Bronchial epithelial cell (primary cell): ENCODE measurements at regions not wholly inside any gene's neighbourhood (a gene's known extent, or its start where the extent isn't known, plus 50 kb on each side); places are given as distances from the start of the nearest gene placed in this dataset.
"Not testable (repeated sequence)": the region's sequence is repeated elsewhere in the genome, so short reads cannot be mapped to it uniquely, and the experiment has no call there.

Experiments
- DNase-seq: peaks from one replicate; pipeline ENCODE4 v3.0.0-alpha.2; 2010; ENCODE audit warnings: low read depth
- FAIRE-seq: peaks from 2 replicates; lab custom pipeline; 2011; peaks lifted over from hg19 to GRCh38; lab: Jason Lieb, UNC
- H3K27me3 ChIP-seq: 2 replicates; pipeline ENCODE4 v1.5.1; 2011; ENCODE audit warnings: low read length; ENCODE audit not compliant: control insufficient read depth, insufficient read depth
- H3K36me3 ChIP-seq: 2 replicates; pipeline ENCODE4 v1.5.1; 2011; ENCODE audit warnings: low read length; ENCODE audit not compliant: control insufficient read depth, insufficient read depth
- H3K4me3 ChIP-seq: 2 replicates; pipeline ENCODE4 v1.5.1; 2011; ENCODE audit warnings: mild to moderate bottlenecking, low read depth, low read length, control low read depth
- CTCF ChIP-seq: IDR thresholded peaks from 2 replicates; pipeline ENCODE4 v1.5.1; 2011; ENCODE audit warnings: mild to moderate bottlenecking, moderate library complexity, low read length, control low read depth, inconsistent platforms; ENCODE audit not compliant: insufficient read depth, severe bottlenecking

DNA sequence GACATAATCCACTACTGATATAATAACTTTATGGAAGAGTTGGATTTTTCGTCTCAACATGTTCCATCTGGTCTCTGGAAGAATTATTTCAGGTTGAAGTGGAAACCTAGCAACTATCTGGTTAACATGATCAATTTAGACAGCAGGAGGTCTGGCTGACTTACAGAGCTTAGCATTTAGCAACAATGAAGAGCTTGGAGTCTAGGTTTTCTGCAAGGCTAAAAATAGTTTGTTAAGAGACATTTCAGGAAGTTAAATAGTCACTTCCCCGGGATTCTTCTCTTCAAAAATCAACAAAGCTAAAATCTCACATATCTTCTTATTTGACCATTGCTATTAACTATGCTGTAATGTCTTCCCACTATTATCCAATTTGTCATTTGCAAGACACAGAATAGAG lies 418.6 kb upstream of the DIPK2B start:
- no peak for FAIRE-seq
- H3K27me3 ChIP-seq: no peaks in the 10 kb centered on the region
- H3K4me3 ChIP-seq: no peak overlapping the region
- no peaks in the 10 kb centered on the region for H3K36me3 ChIP-seq
- TF ChIP-seq CTCF: no peak
- DNase-seq: no peak

GRCh38 chrX:45615591-45615990 lies 414.9 kb upstream of the DIPK2B start:
- not testable (repeated sequence) for FAIRE-seq, H3K4me3 ChIP-seq, DNase-seq, H3K36me3 ChIP-seq, H3K27me3 ChIP-seq

DNA sequence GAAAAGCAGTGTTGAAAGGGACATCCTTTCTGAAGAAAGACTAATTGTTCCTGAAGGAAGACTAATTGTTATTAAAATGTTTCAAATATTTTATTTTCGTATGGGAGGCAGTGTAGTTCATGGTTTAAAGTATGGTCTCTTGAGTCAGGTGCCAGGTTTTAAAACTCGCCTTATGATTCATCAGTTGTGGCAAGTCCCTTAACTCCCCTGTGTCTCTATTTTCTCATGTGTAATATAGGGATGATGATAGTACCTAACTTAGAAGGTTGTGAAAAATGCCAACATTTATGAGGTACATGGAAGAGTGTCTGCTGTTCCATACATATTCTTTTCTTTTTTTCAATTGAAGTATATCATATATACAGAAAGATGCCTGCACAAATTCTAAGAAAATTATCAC lies 414.2 kb upstream of the DIPK2B start:
- TF ChIP-seq CTCF: no peak
- Histone ChIP-seq H3K27me3 (no peaks in the 10 kb centered on the region), H3K36me3 (no peaks in the 10 kb centered on the region), H3K4me3 (no peak overlapping the region)
- FAIRE-seq: no peak
- DNase-seq: peak; percentile 10

DNA sequence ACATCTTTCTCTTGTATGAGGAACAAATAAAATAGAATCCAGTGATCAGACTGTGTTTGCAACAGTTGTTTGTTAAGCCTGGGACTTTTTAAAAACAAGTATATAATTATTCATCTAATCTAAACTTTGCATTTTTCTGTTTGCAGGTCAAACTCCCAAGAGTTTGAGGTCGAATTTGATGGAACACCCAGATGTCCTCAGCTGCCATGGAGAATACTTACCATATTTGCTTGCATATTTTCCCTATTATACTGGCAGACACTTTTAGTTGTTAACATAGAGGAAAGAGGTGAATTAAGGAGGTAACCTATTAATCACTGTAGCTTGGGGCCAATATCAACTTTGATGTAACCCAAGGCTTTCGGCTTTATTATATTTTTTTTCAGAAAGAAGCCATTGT lies 401.5 kb upstream of the DIPK2B start:
- H3K36me3 ChIP-seq: no peaks in the 10 kb centered on the region
- no peak for DNase-seq
- FAIRE-seq: no peak
- H3K27me3 ChIP-seq: no peaks in the 10 kb centered on the region
- no peak for TF ChIP-seq CTCF
- no peak overlapping the region for H3K4me3 ChIP-seq

GRCh38 chrX:45601052-45601451 lies 400.4 kb upstream of the DIPK2B start:
- Histone ChIP-seq H3K36me3 (no peaks in the 10 kb centered on the region), H3K27me3 (no peaks in the 10 kb centered on the region), H3K4me3 (no peak overlapping the region)
- DNase-seq (no peak), FAIRE-seq (no peak)
- no peak for TF ChIP-seq CTCF

DNA sequence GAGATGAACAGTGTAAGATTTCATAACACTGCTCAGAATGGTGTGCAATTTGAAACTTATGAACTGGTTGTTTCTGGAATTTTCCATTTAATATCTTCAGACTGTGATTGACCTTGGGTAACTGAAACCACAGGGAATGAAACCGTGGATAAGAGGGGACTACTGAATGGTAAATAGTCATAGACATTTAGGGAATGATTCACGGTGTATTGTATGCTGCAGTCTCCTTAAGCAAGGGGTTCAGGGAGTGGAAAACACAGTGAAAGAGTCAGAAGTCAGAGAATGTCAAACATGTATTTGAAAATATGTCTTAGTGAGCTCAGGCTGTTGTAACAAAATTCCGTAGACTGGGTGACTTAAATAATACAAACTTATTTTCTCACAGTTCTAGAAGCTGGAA lies 398.2 kb upstream of the DIPK2B start:
- Histone ChIP-seq H3K36me3 (no peaks in the 10 kb centered on the region), H3K4me3 (no peak overlapping the region), H3K27me3 (no peaks in the 10 kb centered on the region)
- DNase-seq (no peak), FAIRE-seq (no peak)
- TF ChIP-seq CTCF: no peak
